Non-pigmented ciliary epithelial cell (primary cell): ENCODE measurements at regions not wholly inside any gene's neighbourhood (a gene's known extent, or its start where the extent isn't known, plus 50 kb on each side); places are given as distances from the start of the nearest gene placed in this dataset.
"Not testable (repeated sequence)": the region's sequence is repeated elsewhere in the genome, so short reads cannot be mapped to it uniquely, and the experiment has no call there.

Experiments used
- DNase-seq: peaks from one replicate; pipeline ENCODE4 v3.0.0-alpha.2; 2010; ENCODE audit warnings: low read depth

- no peak for DNase-seq
Measured at GRCh38 chr1:79762461-79762860, 755.9 kb upstream of the ADGRL4 start.

GRCh38 chr1:79760531-79760930, 754.0 kb upstream of the ADGRL4 start:
- no peak for DNase-seq

- DNase-seq, result no peak
Measured at GRCh38 chr1:79749607-79750006, 743.1 kb upstream of the ADGRL4 start.

- no peak for DNase-seq
Measured at GRCh38 chr1:79745929-79746328, 739.4 kb upstream of the ADGRL4 start.

GRCh38 chr1:79744746-79745145, 738.2 kb upstream of the ADGRL4 start:
- no peak for DNase-seq

- DNase-seq, result no peak
Measured at GRCh38 chr1:79741720-79742421, 735.3 kb upstream of the ADGRL4 start.

GRCh38 chr1:79738101-79738500, 731.6 kb upstream of the ADGRL4 start:
- DNase-seq, result no peak

- DNase-seq, result no peak
Measured at GRCh38 chr1:79737193-79737592, 730.7 kb upstream of the ADGRL4 start.

- DNase-seq, result no peak
Measured at GRCh38 chr1:79732950-79733349, 726.4 kb upstream of the ADGRL4 start.

GRCh38 chr1:79726911-79727310, 720.4 kb upstream of the ADGRL4 start:
- no peak for DNase-seq

GRCh38 chr1:79726321-79726720, 719.8 kb upstream of the ADGRL4 start:
- no peak for DNase-seq

GRCh38 chr1:79716447-79716846, 709.9 kb upstream of the ADGRL4 start:
- DNase-seq, result peak; percentile 26

GRCh38 chr1:79714664-79715063, 708.1 kb upstream of the ADGRL4 start:
- no peak for DNase-seq

GRCh38 chr1:79711001-79711431, 704.5 kb upstream of the ADGRL4 start:
- DNase-seq, result peak; percentile 53

- DNase-seq, result no peak
Measured at GRCh38 chr1:79708646-79709265, 702.2 kb upstream of the ADGRL4 start.

GRCh38 chr1:79705218-79705617, 698.7 kb upstream of the ADGRL4 start:
- DNase-seq, result no peak

GRCh38 chr1:79704067-79704466, 697.5 kb upstream of the ADGRL4 start:
- DNase-seq, result no peak

- not testable (repeated sequence) for DNase-seq
Measured at GRCh38 chr1:79702336-79702999, 695.9 kb upstream of the ADGRL4 start.

GRCh38 chr1:79695138-79695537, 688.6 kb upstream of the ADGRL4 start:
- DNase-seq, result no peak

- no peak for DNase-seq
Measured at GRCh38 chr1:79694241-79694640, 687.7 kb upstream of the ADGRL4 start.

GRCh38 chr1:79693441-79694114, 687.0 kb upstream of the ADGRL4 start:
- DNase-seq, result no peak

GRCh38 chr1:79692519-79692918, 686.0 kb upstream of the ADGRL4 start:
- no peak for DNase-seq

GRCh38 chr1:79688932-79689331, 682.4 kb upstream of the ADGRL4 start:
- no peak for DNase-seq
